GM13976 (cell line): ENCODE measurements at regions not wholly inside any gene's neighbourhood (a gene's known extent, or its start where the extent isn't known, plus 50 kb on each side); places are given as distances from the start of the nearest gene placed in this dataset.

Source experiments
- DNase-seq: peaks from one replicate; pipeline ENCODE4 v3.0.0; 2012; ENCODE audit warnings: low spot score
- CTCF ChIP-seq: IDR thresholded peaks from 2 replicates; pipeline ENCODE4 v1.5.1; 2012; ENCODE audit warnings: borderline replicate concordance, mild to moderate bottlenecking; ENCODE audit not compliant: insufficient read depth; ENCODE audit errors: extremely low read depth, missing control alignments, control extremely low read depth
- in situ Hi-C: fragments of 300-500 bp; cut with MboI; formaldehyde crosslinking; loops from one replicate; pipeline ENCODE4 v1.12.0; 2022; ENCODE audit warnings: low sequenced_read_pairs, mixed read lengths, inconsistent platforms; ENCODE audit not compliant: unreplicated experiment

GRCh38 chr2:48250943-48251342, 63.5 kb upstream of the FOXN2 start:
- DNase-seq: no peak
- no peak for TF ChIP-seq CTCF
- in situ Hi-C loops: no loop called here

- in situ Hi-C loops: no loop called here
- no peak for DNase-seq
- no peak for TF ChIP-seq CTCF
These were observed 62.9 kb upstream of the FOXN2 start for GRCh38 chr2:48251437-48252148.

GRCh38 chr2:48253301-48253700, 61.2 kb upstream of the FOXN2 start:
- in situ Hi-C loops: no loop called here
- TF ChIP-seq CTCF: no peak
- DNase-seq: no peak

GRCh38 chr2:48254839-48255238, 59.6 kb upstream of the FOXN2 start:
- TF ChIP-seq CTCF: no peak
- in situ Hi-C loops: no loop called here

GRCh38 chr2:48257456-48257855, 57.0 kb upstream of the FOXN2 start:
- in situ Hi-C loops: no loop called here
- no peak for DNase-seq
- no peak for TF ChIP-seq CTCF

More at GRCh38 chr2:48254839-48255238, 59.6 kb upstream of the FOXN2 start:
- no peak for DNase-seq

- TF ChIP-seq CTCF: no peak
- no peak for DNase-seq
- in situ Hi-C loops: no loop called here
These were observed 55.9 kb upstream of the FOXN2 start for GRCh38 chr2:48258481-48259149.

- no peak for DNase-seq
- TF ChIP-seq CTCF: no peak
- in situ Hi-C loops: no loop called here
These were observed 54.7 kb upstream of the FOXN2 start for GRCh38 chr2:48259811-48260210.
